Left forelimb (tissue), 1 donor: ENCODE measurements at regions not wholly inside any gene's neighbourhood (a gene's known extent, or its start where the extent isn't known, plus 50 kb on each side); places are given as distances from the start of the nearest gene placed in this dataset.
A peak's percentile ranks its signal among the peaks of the same experiment; 100 is the strongest.

Source experiments
- DNase-seq: peaks from one replicate; pipeline ENCODE4 v3.0.0-alpha.2; 2018; ENCODE audit warnings: low spot score

- DNase-seq, result peak; percentile 58
These were observed 122.5 kb downstream of the DICER1 start for GRCh38 chr14:95034788-95035187.

GRCh38 chr14:95033682-95034632 lies 123.4 kb downstream of the DICER1 start:
- DNase-seq, result peak; percentile 34

GRCh38 chr14:95033031-95033430 lies 124.3 kb downstream of the DICER1 start:
- DNase-seq, result no peak

GRCh38 chr14:95026851-95027463 lies 130.4 kb downstream of the DICER1 start:
- peak; percentile 25 for DNase-seq

- DNase-seq, result peak; percentile 49
These were observed 131.4 kb downstream of the DICER1 start for GRCh38 chr14:95025941-95026340.

- no peak for DNase-seq
These were observed 132.1 kb downstream of the DICER1 start for GRCh38 chr14:95025218-95025617.

- no peak for DNase-seq
These were observed 132.9 kb downstream of the DICER1 start for GRCh38 chr14:95024380-95024779.

GRCh38 chr14:95023886-95024285 lies 133.4 kb downstream of the DICER1 start:
- no peak for DNase-seq

- no peak for DNase-seq
These were observed 134.2 kb downstream of the DICER1 start for GRCh38 chr14:95023115-95023514.

GRCh38 chr14:95021588-95021987 lies 135.7 kb downstream of the DICER1 start:
- no peak for DNase-seq

GRCh38 chr14:95018821-95019220 lies 138.5 kb downstream of the DICER1 start:
- no peak for DNase-seq

- DNase-seq, result no peak
These were observed 142.3 kb downstream of the DICER1 start for GRCh38 chr14:95015046-95015445.

GRCh38 chr14:95014036-95014435 lies 143.3 kb downstream of the DICER1 start:
- no peak for DNase-seq

- no peak for DNase-seq
These were observed 145.8 kb downstream of the DICER1 start for GRCh38 chr14:95011445-95012006.

- DNase-seq, result no peak
These were observed 148.7 kb downstream of the DICER1 start for GRCh38 chr14:95008445-95009217.

- no peak for DNase-seq
These were observed 149.4 kb downstream of the DICER1 start for GRCh38 chr14:95007921-95008320.

- no peak for DNase-seq
These were observed 150.8 kb downstream of the DICER1 start for GRCh38 chr14:95006479-95006878.

GRCh38 chr14:95006051-95006450 lies 151.3 kb downstream of the DICER1 start:
- DNase-seq, result no peak

GRCh38 chr14:95003099-95003960 lies 154.0 kb downstream of the DICER1 start:
- DNase-seq, result no peak

GRCh38 chr14:94998685-94999084 lies 158.6 kb downstream of the DICER1 start:
- DNase-seq, result no peak

GRCh38 chr14:94998110-94998509 lies 159.2 kb downstream of the DICER1 start:
- no peak for DNase-seq
